PC-9 (cell line): ENCODE measurements at regions not wholly inside any gene's neighbourhood (a gene's known extent, or its start where the extent isn't known, plus 50 kb on each side); places are given as distances from the start of the nearest gene placed in this dataset.

Experiments used
- BruUV-seq: library from RNA; stranded (reverse); fragments of 400-500 nt; replicated peaks from 2 replicates; lab custom pipeline; 2021; lab: Mats Ljungman, UMichigan
- CTCF ChIA-PET: fragments of 300-600 bp; sonication (Branson Sonifier 250); formaldehyde crosslinking; loops from one replicate; lab custom pipeline; 2022; ENCODE audit warnings: antibody characterized with exemption; lab: Charles Lee
- POLR2A ChIA-PET: fragments of 300-600 bp; sonication (Branson Sonifier 250); formaldehyde crosslinking; loops from one replicate; lab custom pipeline; 2022; ENCODE audit warnings: antibody characterized with exemption; ENCODE audit not compliant: unreplicated experiment; lab: Charles Lee
- DNase-seq, 2 experiments: peaks; one replicate each; pipeline versions ENCODE4 v3.0.0 to v3.0.0-alpha.2; 2015 to 2022; ENCODE audit warnings: mixed read lengths in 1 of 2
- H2AFZ ChIP-seq: fragments of 200-600 bp; sonication (generic); 2 replicates; pipeline ENCODE4 v1.8.1; 2017; ENCODE audit warnings: antibody characterized with exemption
- H3F3A ChIP-seq: fragments of 200-600 bp; sonication (generic); 2 replicates; pipeline ENCODE4 v1.8.1; 2017; ENCODE audit warnings: antibody characterized with exemption, mild to moderate bottlenecking, low read depth; ENCODE audit not compliant: insufficient read depth
- H3K27ac ChIP-seq: fragments of 200-600 bp; sonication (generic); 2 replicates; pipeline ENCODE4 v1.6.1; 2016; ENCODE audit warnings: mixed run types
- H3K27me3 ChIP-seq: fragments of 200-600 bp; sonication (generic); 2 replicates; pipeline ENCODE4 v1.6.1; 2016; ENCODE audit warnings: low read depth, mixed run types; ENCODE audit not compliant: insufficient read depth
- H3K36me3 ChIP-seq: fragments of 200-600 bp; sonication (generic); 2 replicates; pipeline ENCODE4 v1.6.1; 2016; ENCODE audit warnings: low read depth, mixed run types
- H3K4me1 ChIP-seq: fragments of 200-600 bp; sonication (generic); replicated peaks from 2 replicates; pipeline ENCODE4 v1.6.1; 2016; ENCODE audit warnings: mixed run types; ENCODE audit not compliant: insufficient read depth
- H3K4me2 ChIP-seq: fragments of 200-600 bp; sonication (generic); 2 replicates; pipeline ENCODE4 v1.6.1; 2017; ENCODE audit warnings: mixed run types
- H3K4me3 ChIP-seq: fragments of 200-600 bp; sonication (generic); 2 replicates; pipeline ENCODE4 v1.6.1; 2016; ENCODE audit warnings: mixed run types
- H3K79me2 ChIP-seq: fragments of 200-600 bp; sonication (generic); 2 replicates; pipeline ENCODE4 v1.6.1; 2017; ENCODE audit warnings: low read depth, mixed run types
- H3K9me2 ChIP-seq: fragments of 200-600 bp; sonication (generic); 2 replicates; pipeline ENCODE4 v1.8.1; 2017; ENCODE audit warnings: mild to moderate bottlenecking; ENCODE audit not compliant: insufficient read depth
- H3K9me3 ChIP-seq: fragments of 200-600 bp; sonication (generic); 2 replicates; pipeline ENCODE4 v1.8.1; 2016; ENCODE audit warnings: low read depth; ENCODE audit not compliant: insufficient read depth
- H4K20me1 ChIP-seq: fragments of 200-600 bp; sonication (generic); 2 replicates; pipeline ENCODE4 v1.8.1; 2017; ENCODE audit not compliant: insufficient read depth
- EZH2 ChIP-seq: fragments of 200-600 bp; sonication (generic); IDR thresholded peaks from 2 replicates; pipeline ENCODE4 v1.8.0; 2017; ENCODE audit warnings: antibody characterized with exemption, low read depth
- intact Hi-C: fragments of 100-400 bp; cut with micrococcal nuclease; formaldehyde crosslinking; loops from one replicate; pipeline ENCODE4 v1.10.0; 2022; ENCODE audit not compliant: unreplicated experiment
- TF ChIP-seq, protein P1 (sequence below): fragments of 200-600 bp; sonication (generic); conservative IDR thresholded peaks from 2 replicates; pipeline ENCODE4 v1.6.1; 2017; ENCODE audit warnings: mixed run types, antibody characterized with exemption, mild to moderate bottlenecking, moderate library complexity

DNA sequence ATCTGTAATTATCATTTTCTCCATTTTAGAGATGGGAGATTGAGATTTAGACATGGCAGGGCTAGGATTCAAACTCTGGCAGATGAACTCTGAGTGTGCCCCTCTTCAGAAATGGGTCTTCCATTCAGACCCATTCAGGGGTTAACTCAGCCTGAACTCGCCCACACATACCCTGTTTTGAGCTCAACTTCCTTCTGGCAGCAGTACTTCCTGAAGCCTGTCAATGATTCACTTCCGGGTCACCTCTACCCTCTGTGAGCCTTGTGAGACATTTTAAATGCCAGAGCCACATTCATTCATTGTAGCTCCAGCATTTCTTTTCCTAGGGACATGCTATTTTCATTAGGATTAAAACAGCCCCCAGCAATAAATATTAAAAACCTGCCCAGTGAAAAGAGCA is 209.3 kb upstream of the SLC24A2 start:
- DNase-seq = no peak
- TF ChIP-seq, protein P1, sequence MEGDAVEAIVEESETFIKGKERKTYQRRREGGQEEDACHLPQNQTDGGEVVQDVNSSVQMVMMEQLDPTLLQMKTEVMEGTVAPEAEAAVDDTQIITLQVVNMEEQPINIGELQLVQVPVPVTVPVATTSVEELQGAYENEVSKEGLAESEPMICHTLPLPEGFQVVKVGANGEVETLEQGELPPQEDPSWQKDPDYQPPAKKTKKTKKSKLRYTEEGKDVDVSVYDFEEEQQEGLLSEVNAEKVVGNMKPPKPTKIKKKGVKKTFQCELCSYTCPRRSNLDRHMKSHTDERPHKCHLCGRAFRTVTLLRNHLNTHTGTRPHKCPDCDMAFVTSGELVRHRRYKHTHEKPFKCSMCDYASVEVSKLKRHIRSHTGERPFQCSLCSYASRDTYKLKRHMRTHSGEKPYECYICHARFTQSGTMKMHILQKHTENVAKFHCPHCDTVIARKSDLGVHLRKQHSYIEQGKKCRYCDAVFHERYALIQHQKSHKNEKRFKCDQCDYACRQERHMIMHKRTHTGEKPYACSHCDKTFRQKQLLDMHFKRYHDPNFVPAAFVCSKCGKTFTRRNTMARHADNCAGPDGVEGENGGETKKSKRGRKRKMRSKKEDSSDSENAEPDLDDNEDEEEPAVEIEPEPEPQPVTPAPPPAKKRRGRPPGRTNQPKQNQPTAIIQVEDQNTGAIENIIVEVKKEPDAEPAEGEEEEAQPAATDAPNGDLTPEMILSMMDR = no peak
- no peak for TF ChIP-seq EZH2
- Histone ChIP-seq H3F3A (no peaks in the 10 kb centered on the region), H3K9me3 (no peaks in the 10 kb centered on the region), H3K4me1 (no peaks in the 10 kb centered on the region), H3K36me3 (no peaks in the 10 kb centered on the region), H2AFZ (no peak overlapping the region), H3K4me2 (no peak overlapping the region), H3K27me3 (no peaks in the 10 kb centered on the region), H3K9me2 (no peaks in the 10 kb centered on the region), H3K79me2 (no peaks in the 10 kb centered on the region), H3K4me3 (no peak overlapping the region), H3K27ac (no peak overlapping the region), H4K20me1 (no peaks in the 10 kb centered on the region)
- BruUV-seq = no TSS peak
- POLR2A ChIA-PET = no interaction called here
- CTCF ChIA-PET = no interaction called here
- intact Hi-C loops = no loop called here

DNA sequence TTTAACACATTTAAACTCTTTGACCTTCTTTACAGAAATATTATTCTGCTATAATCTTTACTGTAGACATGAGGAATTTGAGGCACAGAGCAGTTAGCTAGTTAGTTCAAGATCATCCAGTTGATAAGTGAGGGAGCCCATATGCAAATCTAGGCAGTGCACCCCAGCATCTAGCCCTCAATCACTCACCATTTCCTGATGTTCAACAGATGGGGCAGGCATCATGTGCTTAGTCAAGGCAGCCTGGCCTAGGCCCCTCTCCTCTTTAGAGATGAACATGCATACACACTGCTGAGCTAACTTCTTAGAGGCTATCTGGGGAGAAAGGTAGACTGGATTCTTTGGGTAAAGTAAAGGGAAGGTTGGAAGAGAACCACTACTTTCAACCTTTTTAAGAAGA is 206.8 kb upstream of the SLC24A2 start:
- intact Hi-C loops = no loop called here
- DNase-seq = no peak
- H3K79me2 ChIP-seq = no peaks in the 10 kb centered on the region
- ChIA-PET POLR2A (no interaction called here), CTCF (no interaction called here)
- TF ChIP-seq, protein P1 = no peak
- TF ChIP-seq EZH2 = no peak
- no peaks in the 10 kb centered on the region for H3K9me3 ChIP-seq
- H3K4me3 ChIP-seq = no peak overlapping the region
- no peaks in the 10 kb centered on the region for H3K27me3 ChIP-seq
- no peak overlapping the region for H3K4me2 ChIP-seq
- no TSS peak for BruUV-seq
- H3F3A ChIP-seq = no peaks in the 10 kb centered on the region
- H3K27ac ChIP-seq = no peak overlapping the region
- no peaks in the 10 kb centered on the region for H3K9me2 ChIP-seq
- no peaks in the 10 kb centered on the region for H3K36me3 ChIP-seq
- no peaks in the 10 kb centered on the region for H4K20me1 ChIP-seq
- H3K4me1 ChIP-seq = no peaks in the 10 kb centered on the region
- no peak overlapping the region for H2AFZ ChIP-seq

DNA sequence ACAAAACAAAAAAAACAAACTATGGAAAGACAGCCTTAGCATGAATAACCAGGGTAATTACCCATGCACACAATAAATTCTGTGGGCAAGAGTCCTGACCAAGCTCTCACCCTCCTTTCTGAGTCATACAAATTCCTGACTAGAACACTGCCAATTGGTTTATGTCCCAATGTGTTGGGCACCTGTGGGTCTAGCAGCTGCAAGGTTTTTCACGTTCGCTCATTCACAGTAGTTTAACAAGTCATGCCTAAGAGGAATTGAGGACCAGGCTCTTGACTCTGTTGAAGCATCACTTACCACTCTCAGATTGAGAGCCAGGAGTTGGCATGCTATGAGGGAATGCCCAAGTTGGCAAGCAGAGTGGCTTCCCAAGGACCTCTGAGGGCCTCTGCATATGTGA is 205.5 kb upstream of the SLC24A2 start:
- no peaks in the 10 kb centered on the region for H3K36me3 ChIP-seq
- no TSS peak for BruUV-seq
- no peaks in the 10 kb centered on the region for H3F3A ChIP-seq
- no peak overlapping the region for H3K4me3 ChIP-seq
- no peak for DNase-seq
- POLR2A ChIA-PET = no interaction called here
- intact Hi-C loops = no loop called here
- H3K9me2 ChIP-seq = no peaks in the 10 kb centered on the region
- H3K27me3 ChIP-seq = no peaks in the 10 kb centered on the region
- H4K20me1 ChIP-seq = no peaks in the 10 kb centered on the region
- CTCF ChIA-PET = no interaction called here
- H3K79me2 ChIP-seq = no peaks in the 10 kb centered on the region
- H3K9me3 ChIP-seq = no peaks in the 10 kb centered on the region
- no peaks in the 10 kb centered on the region for H3K4me1 ChIP-seq
- no peak for TF ChIP-seq EZH2
- no peak overlapping the region for H3K27ac ChIP-seq
- no peak overlapping the region for H2AFZ ChIP-seq
- no peak overlapping the region for H3K4me2 ChIP-seq

DNA sequence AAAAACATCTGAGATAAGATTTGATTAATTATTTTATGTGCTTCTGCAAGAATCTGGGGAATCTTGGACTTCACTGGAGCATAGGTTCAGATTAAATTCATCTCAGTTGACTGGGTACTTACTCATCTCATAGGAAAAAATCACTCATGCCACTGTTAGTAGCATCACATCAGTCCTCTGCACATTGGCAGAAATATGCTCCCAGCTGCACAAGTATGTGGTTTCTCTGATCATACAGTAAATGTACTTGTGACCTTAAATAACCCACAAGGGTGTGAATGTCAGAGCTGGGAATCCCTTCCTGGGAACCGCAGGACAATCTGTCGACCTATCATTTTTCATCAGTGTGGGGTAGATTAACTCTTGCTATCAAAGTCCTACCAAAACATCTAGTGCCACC is 203.7 kb upstream of the SLC24A2 start:
- Histone ChIP-seq H3K27ac (no peak overlapping the region), H4K20me1 (no peaks in the 10 kb centered on the region), H3K4me2 (no peak overlapping the region), H3K9me2 (no peaks in the 10 kb centered on the region), H3K4me3 (no peak overlapping the region), H3K79me2 (no peaks in the 10 kb centered on the region), H3K4me1 (no peaks in the 10 kb centered on the region), H3K36me3 (no peaks in the 10 kb centered on the region), H3K27me3 (no peaks in the 10 kb centered on the region), H3K9me3 (no peaks in the 10 kb centered on the region), H3F3A (no peaks in the 10 kb centered on the region), H2AFZ (no peak overlapping the region)
- TF ChIP-seq EZH2 = no peak
- TF ChIP-seq, protein P1 = no peak
- intact Hi-C loops = no loop called here
- BruUV-seq = no TSS peak
- POLR2A ChIA-PET = no interaction called here
- CTCF ChIA-PET = no interaction called here
- no peak for DNase-seq
